Activated T-cell treated with anti-CD3 and anti-CD28 coated beads for 48 hours (primary cell): ENCODE measurements at regions not wholly inside any gene's neighbourhood (a gene's known extent, or its start where the extent isn't known, plus 50 kb on each side); places are given as distances from the start of the nearest gene placed in this dataset.

ENCODE experiments used
- DNase-seq: peaks from one replicate; pipeline ENCODE4 v3.0.0-alpha.2; 2020; ENCODE audit warnings: low read depth

GRCh38 chr14:44010071-44010470 is 497.0 kb downstream of the FSCB start:
- DNase-seq: no peak

- DNase-seq: no peak
Observed at GRCh38 chr14:44009642-44010041, 497.4 kb downstream of the FSCB start.

DNA sequence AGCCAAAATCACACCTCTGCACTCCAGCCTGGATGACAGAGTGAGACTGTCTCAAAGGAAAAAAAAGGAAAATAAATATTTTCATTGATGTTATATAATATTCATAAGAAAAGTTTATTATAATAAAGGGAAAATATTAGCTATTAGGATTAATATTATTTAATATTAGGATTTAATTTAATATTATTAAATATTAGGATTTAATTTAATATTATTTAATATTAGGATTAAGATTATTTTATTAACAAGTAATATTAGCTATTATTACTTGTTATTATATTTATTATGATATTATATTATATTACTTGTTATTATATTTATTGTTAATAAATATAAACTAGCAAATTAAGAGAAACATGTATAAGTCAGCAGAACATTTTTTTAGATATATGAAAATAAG is 518.1 kb downstream of the FSCB start:
- no peak for DNase-seq

DNA sequence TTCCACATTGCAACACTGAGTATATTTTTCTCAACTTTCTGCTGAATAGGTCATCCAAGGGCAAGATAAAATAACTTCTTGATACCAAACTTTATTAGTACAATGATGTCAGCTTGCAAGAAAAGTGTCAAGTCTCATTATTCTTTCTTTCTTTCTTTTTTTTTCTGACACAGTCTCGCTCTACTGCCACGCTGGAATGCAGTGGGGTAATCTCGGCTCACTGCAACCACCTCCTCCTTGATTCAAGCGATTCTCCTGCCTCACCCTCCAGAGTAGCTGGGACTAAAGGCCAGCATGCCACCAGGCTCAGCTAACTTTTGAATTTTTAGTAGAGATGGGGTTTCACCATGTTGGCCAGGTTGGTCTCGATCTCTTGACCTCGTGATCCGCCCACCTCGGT is 523.4 kb downstream of the FSCB start:
- no peak for DNase-seq

- no peak for DNase-seq
Observed at GRCh38 chr14:43981135-43981768, 525.8 kb downstream of the FSCB start.

GRCh38 chr14:43956741-43957140 is 550.3 kb downstream of the FSCB start:
- no peak for DNase-seq

GRCh38 chr14:43949400-43949799 is 557.7 kb downstream of the FSCB start:
- no peak for DNase-seq

- no peak for DNase-seq
Observed at GRCh38 chr14:43939836-43940235, 567.2 kb downstream of the FSCB start.

DNA sequence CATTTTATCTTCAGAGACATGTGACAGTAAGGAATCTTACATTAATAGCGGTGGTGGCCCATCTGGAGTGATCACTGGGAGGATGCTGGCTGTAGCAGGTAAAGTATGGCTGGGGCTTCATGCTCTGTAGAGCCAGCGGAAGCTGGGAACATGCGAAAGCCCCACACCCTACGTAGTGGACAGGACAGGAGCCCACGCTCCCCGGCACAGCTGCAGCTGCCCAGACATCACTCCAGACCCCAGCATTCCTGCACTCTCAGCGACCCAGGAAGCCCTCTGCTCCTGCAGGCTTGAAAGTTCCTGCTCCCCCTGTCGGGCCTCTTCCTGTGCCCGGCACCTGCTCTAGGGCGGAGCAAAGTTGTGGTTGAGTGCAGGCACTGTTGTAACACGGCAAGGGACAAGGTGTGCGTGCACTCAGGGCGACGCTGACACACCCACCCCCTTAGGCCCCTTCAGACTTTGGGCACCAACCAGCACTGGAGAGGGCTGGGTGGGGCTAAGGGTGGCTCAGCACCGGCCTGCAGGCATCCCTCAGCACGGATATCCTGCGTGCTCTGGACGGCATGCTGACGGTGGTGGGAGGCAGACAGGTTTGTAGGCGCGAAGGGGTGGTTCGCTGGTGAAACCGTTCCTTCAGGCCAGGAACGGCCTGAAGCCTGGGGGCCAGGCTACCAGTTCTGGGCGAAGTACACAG is 568.3 kb downstream of the FSCB start:
- no peak for DNase-seq

- DNase-seq: no peak
Observed at GRCh38 chr14:43937001-43937400, 570.1 kb downstream of the FSCB start.

DNA sequence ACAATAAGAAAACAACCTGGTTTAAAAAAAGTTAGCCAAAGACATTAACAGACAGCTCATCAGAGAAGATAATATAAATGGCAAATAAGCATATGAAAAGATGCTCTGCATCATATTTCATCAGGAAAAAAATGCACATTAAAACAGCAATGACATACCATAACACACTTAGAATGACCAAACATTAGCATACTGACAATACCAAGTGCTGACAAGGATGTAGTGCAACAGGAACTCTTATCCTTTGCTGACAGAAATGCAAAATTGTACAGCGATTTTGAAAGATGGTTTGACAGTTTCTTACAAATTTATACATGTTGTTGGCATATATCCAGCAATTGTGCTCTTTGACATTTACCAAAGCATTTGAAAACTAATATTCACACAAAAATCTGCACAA is 573.0 kb downstream of the FSCB start:
- no peak for DNase-seq

DNA sequence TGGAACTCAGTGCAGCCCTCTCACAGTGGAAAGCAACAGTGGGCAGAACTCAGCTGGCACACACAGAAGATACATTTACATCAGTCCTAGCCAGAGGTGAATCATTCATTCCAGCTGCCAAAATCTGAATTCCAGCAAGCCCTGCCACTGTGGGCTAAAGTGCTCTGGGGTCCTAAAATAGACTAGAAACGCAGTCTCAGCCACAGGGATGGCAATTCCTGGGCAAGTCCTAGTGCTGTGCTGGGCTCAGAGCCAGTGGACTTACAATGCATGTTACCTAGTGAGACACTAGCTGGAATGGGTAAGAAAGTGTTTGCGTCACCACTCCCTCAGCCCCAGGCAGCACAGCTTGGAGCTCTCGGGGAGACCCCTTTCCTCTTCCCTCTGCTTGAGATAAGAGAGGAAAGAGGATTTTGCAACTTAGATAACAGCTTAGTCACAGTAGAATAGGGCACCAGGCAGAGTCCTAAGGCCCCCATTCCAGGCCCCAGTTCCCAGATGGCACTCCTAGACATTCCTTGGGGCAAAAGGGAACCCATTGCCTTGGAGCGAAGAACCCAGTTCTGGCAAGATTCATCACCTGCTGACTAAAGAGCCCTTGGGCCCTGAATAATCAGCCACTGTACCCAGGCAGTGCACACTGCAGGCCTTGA is 592.9 kb downstream of the FSCB start:
- no peak for DNase-seq

DNA sequence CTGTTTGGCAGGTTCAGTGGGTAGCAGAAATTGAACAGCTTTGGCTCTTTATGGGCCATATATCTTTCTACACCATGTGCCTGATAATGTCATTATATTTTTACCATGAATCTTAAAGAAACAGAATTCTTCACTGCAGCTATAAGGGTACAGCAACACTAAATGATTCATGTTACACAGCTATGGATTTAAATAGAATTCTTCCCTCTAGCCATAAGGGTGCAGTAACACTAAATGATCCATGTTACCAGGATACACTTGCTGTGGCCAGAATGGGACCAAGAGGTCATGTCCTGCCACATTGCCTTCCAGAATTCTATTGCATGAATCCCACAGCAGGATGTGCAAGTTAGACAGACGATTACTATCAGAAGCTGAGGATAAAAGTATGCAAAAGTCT is 603.9 kb downstream of the FSCB start:
- DNase-seq: no peak

DNA sequence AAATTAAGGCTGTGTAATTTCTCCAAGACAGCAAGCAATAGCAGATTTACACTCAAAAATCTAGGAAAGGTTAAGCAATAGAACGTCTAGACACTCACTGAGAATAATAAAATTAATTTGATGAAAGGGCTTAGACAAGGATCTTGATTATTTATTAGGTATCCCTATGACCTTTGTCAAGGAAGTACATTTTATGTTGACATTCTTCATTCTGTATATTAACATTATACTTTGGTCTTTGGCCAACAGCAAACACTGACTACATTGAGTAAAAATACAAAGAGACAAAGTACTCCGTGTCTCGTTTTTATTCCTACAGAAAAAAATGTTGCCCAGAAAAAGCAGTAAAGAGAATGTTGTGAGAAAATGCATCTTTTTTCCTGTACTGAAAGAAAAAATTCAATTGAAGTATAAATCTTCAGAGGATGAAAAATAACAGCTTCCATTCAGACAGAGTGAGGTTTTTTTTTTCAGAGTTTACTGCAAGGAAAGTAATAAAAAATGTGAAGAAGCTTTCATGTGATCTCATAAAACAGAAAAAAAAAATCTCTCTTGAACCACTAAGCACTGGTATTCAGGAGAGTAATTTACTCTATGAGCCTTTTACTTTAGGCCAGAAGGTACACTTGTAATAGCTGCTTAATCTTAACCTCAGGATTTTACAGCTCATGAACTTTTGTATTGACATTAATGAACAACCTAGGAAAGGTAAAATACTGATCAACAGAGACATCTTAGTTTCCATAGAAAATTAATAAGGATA is 605.0 kb downstream of the FSCB start:
- DNase-seq: no peak

DNA sequence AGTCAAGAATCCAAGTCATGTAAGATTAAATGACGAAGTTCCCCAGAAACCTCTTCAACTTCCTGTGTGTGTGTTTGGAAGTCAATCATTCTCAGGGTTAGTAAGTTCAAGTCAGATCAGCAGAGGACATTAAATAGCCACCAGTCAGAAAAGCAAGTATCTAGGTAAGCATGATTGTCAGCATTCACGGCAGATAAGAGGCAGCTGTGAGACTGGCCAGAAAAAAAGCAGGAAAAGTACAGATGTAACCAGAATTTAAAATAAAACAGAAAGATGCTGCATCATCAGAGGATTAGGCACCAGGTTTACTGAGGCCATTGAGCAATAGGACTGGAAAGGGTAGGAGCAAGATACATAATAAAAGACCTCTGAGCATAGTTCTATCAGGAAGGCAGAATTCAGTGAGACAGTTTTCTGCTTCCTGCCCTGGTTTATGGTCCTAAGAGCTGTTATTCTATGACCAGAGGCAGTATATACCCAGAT is 606.9 kb downstream of the FSCB start:
- no peak for DNase-seq

DNA sequence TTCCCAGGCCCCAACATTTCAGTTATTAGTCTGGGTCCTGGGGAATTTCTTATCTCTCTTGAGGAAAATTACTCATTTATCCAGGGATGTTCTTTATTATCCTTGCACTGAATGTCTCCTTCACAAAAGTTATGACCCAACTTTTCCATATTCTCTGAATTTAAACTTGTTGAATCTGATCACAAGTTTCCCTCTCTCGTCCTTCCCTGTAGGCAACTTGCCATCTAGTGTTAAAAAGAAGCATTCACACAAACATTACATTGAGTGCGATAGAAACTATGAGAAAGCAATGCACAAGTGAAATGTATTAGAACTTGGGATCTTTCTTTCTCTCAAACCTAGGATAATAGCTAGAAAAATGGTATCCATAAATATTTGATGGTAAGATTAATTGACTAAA is 608.4 kb downstream of the FSCB start:
- DNase-seq: no peak

DNA sequence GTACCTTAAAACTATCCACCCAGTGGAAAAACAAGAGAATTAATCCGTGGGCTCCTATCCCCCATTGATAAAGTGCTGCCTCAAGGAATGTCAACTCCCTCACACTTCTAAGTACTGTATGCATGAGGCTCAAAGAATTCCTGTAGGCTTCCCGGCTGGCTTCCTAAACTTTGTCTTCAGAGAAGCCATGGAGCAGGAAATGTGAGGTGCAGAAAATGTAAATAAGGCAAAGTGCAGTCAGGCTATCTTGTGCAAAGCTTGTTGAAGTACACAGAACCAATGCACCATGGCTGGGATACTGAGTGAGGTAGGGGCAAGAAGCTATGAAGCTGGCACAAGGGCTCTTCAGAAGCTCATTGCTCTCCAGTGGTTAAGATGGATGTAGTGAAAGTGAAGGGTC is 611.0 kb downstream of the FSCB start:
- no peak for DNase-seq

DNA sequence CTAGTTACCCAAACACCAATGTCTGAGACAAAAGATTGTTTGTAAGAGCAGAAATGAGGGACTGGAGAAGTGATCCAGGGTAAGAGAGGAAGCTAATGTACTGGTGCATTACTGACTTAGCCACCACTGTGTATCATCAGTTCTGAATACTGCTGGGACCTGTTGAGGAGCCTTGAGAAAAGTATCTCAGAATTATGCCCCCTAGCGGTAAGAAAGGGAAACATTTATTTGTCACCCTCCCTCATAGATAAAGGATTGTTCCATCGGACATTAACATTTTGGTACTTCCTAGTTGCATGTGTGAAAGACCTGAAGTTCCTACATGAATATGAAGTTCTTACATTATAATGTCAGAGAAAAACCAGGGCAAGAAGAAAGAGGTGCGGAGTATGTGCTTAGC is 612.5 kb downstream of the FSCB start:
- DNase-seq: no peak

GRCh38 chr14:43887523-43887922 is 619.6 kb downstream of the FSCB start:
- DNase-seq: no peak

- no peak for DNase-seq
Observed at GRCh38 chr14:43877351-43877960, 629.6 kb downstream of the FSCB start.

DNA sequence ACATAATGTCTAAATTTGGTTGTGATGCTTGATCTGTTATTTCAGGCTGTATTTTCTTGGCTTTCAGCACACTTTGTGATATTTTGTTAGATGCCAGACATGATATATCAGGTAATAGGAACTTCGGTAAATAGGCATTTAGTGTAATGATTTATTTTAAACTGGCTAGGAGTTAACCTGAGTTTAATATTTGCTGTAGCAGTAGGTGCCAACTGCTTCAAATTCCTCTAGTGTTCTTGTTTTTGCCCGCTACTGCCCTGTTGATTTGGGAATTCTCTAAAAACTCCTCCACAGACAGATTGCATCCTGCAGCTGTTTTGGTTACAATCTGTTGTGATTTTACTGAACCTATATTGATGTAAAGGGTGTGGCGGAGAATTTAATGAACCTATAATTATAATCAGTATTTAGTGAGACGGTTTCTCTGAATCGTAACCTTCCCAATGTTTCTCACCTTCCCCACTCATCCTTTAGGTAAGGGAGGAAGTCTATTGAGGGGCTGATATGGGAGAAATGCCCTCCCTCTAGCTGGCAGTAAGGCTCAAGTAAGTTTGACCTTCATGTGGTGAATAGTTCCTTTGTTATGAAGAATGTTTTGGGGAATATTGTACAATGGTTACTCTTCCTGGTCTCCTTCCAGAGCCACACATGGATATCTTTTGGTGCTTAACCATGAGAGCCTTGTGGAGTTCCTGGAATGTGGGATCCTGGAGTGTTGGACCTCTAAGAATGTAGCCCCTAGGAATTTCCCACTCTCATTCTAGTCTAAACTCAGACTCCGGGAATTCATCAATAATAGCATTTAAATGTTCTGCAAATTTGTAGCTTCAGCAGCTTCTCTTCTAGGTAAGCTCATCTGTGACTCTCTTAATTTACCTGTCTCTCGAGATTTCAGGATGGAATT is 634.1 kb downstream of the FSCB start:
- no peak for DNase-seq
